ENCODE measurements at regions not wholly inside any gene's neighbourhood (a gene's known extent, or its start where the extent isn't known, plus 50 kb on each side); places are given as distances from the start of the nearest gene placed in this dataset.

- H3K27ac ChIP-seq (ENCODE audit: low read depth, low read length, severe bottlenecking) = no peak overlapping the region
- H3K9me3 ChIP-seq (ENCODE audit: control insufficient read depth, low read length) = no peaks in the 10 kb centered on the region
- H3K4me3 ChIP-seq (ENCODE audit: extremely low read depth, insufficient read depth, low read length, poor library complexity, severe bottlenecking) = no peak overlapping the region
- WGBS, 2 experiments (ENCODE audit: insufficient coverage in 2 of 2) = 100% methylated on average over 1 of the region's 3 CpGs
- no peaks in the 10 kb centered on the region for H3K36me3 ChIP-seq (ENCODE audit: control insufficient read depth, insufficient read depth, low read length)
- H3K4me1 ChIP-seq (ENCODE audit: control insufficient read depth, insufficient read depth, low read length, poor library complexity, severe bottlenecking) = peaks cover 5% of the 10 kb centered on the region
Observed at GRCh38 chr14:56498112-56498511, 81.5 kb upstream of the TMEM260 start.

DNA sequence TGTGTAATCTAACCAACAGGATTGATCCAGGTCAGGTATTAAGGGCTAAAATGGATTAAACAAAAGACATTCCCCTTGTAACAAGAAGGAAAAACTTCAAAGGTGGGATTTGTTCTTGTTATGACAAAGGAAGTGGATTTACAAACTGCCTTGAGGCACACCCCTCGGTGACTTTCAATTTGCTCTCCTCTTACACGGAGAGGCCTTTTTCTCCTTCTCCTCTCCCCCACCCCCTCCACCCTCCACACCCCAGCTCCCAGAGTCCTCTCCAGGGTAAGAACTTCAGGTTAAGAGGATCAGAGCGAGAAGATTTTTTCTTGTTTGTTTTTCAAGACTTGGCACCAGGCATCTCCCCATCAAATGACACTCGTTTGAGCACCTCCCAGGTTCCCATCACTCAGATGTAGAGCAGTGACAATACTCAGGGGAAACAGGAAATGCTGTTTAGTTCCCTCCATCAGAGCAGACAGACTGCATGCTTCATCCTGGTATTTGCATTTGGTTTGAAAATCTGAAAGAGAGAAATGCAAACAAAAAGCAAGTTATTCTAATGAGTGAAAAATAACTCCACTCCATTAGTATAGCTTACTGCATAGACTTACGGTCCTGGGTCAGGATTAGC, 77.6 kb upstream of the TMEM260 start:
- H3K4me1 ChIP-seq (ENCODE audit: control insufficient read depth, insufficient read depth, low read length, poor library complexity, severe bottlenecking) = peaks cover 5% of the 10 kb centered on the region
- no peak overlapping the region for H3K4me3 ChIP-seq (ENCODE audit: extremely low read depth, insufficient read depth, low read length, poor library complexity, severe bottlenecking)
- H3K27ac ChIP-seq (ENCODE audit: low read depth, low read length, severe bottlenecking) = no peak overlapping the region
- H3K36me3 ChIP-seq (ENCODE audit: control insufficient read depth, insufficient read depth, low read length) = no peaks in the 10 kb centered on the region
- H3K9me3 ChIP-seq (ENCODE audit: control insufficient read depth, low read length) = no peaks in the 10 kb centered on the region
- WGBS, 2 experiments (ENCODE audit: insufficient coverage in 2 of 2) = 20 to 33% methylated on average over 1 to 2 of the region's 5 CpGs

DNA sequence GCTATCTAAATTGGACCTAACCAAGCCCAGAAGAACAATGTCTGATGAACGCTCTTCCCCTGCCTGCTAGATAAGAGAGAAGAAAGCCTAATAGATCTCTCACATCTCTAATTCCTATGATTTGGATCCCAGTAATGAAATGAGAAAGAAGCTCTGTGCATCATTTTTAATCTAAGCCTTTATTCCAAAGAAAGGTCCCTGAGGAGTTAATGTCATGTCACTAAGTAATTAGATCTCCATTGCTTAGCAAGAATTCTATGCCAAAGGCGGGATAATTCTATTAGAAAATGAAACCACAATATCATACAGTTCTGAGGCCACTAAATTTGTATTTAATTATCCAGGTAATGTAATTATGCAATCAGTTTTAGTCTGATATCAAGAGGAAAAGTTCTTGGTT, 74.2 kb upstream of the TMEM260 start:
- no CpG with 5 or more reads among the region's 2 CpGs for WGBS, 2 experiments (ENCODE audit: insufficient coverage in 2 of 2)
- Histone ChIP-seq H3K9me3 (ENCODE audit: control insufficient read depth, low read length) (no peaks in the 10 kb centered on the region), H3K27ac (ENCODE audit: low read depth, low read length, severe bottlenecking) (no peak overlapping the region), H3K4me3 (ENCODE audit: extremely low read depth, insufficient read depth, low read length, poor library complexity, severe bottlenecking) (no peak overlapping the region), H3K36me3 (ENCODE audit: control insufficient read depth, insufficient read depth, low read length) (no peaks in the 10 kb centered on the region), H3K4me1 (ENCODE audit: control insufficient read depth, insufficient read depth, low read length, poor library complexity, severe bottlenecking) (peaks cover 5% of the 10 kb centered on the region)

DNA sequence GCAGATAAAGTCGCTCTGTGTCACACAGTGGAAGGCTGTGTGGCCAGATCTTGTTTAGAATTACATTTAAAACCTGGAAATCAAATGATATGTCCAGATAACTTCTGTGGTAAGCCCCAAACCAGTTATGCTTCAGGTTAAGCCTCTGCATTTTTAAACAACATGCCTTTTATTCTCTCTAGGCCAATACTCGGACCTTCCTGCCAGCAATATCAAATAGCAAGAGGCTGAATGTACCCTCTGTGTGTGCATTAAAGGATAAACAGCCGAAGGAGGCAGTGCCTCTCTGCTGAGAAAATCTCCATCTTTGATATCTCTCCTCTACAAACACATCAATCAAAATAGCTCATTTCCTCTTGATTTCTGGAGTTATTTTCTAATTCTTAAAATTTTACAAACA, 67.1 kb upstream of the TMEM260 start:
- Histone ChIP-seq H3K4me3 (ENCODE audit: extremely low read depth, insufficient read depth, low read length, poor library complexity, severe bottlenecking) (no peak overlapping the region), H3K27ac (ENCODE audit: low read depth, low read length, severe bottlenecking) (no peak overlapping the region), H3K36me3 (ENCODE audit: control insufficient read depth, insufficient read depth, low read length) (no peaks in the 10 kb centered on the region), H3K9me3 (ENCODE audit: control insufficient read depth, low read length) (no peaks in the 10 kb centered on the region), H3K4me1 (ENCODE audit: control insufficient read depth, insufficient read depth, low read length, poor library complexity, severe bottlenecking) (no peaks in the 10 kb centered on the region)
- WGBS, 2 experiments (ENCODE audit: insufficient coverage in 2 of 2) = 89% methylated on average over 3 of the region's 3 CpGs; no CpG with 5 or more reads in 1 of the 2 experiments

GRCh38 chr14:56514663-56515371, 64.8 kb upstream of the TMEM260 start:
- no peaks in the 10 kb centered on the region for H3K9me3 ChIP-seq (ENCODE audit: control insufficient read depth, low read length)
- no peaks in the 10 kb centered on the region for H3K36me3 ChIP-seq (ENCODE audit: control insufficient read depth, insufficient read depth, low read length)
- H3K4me1 ChIP-seq (ENCODE audit: control insufficient read depth, insufficient read depth, low read length, poor library complexity, severe bottlenecking) = no peaks in the 10 kb centered on the region
- H3K27ac ChIP-seq (ENCODE audit: low read depth, low read length, severe bottlenecking) = no peak overlapping the region
- WGBS, 2 experiments (ENCODE audit: insufficient coverage in 2 of 2) = 83 to 93% methylated on average over 6 to 11 of the region's 14 CpGs
- no peak overlapping the region for H3K4me3 ChIP-seq (ENCODE audit: extremely low read depth, insufficient read depth, low read length, poor library complexity, severe bottlenecking)

DNA sequence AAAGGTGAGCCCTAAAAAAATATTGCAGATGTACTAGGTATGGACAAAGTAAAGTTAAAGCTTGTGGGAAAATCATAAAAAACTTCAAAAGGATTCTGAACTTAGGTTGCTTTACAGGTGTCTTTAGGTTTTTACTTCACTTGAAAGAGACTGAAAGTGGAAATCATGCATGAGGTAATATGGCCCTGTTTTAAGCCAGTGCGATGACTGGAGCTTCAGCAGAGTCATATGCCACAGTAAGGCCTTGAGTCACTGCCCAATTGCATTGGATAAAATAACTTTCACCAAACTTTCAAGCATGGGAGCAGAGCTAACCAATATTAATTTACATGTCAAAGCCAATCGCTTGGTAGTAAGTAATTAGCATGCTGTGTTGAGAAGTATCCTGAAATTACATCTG, 63.9 kb upstream of the TMEM260 start:
- H3K36me3 ChIP-seq (ENCODE audit: control insufficient read depth, insufficient read depth, low read length) = no peaks in the 10 kb centered on the region
- 100% methylated on average over 1 of the region's 2 CpGs for WGBS, 2 experiments (ENCODE audit: insufficient coverage in 2 of 2)
- H3K4me3 ChIP-seq (ENCODE audit: extremely low read depth, insufficient read depth, low read length, poor library complexity, severe bottlenecking) = no peak overlapping the region
- no peaks in the 10 kb centered on the region for H3K4me1 ChIP-seq (ENCODE audit: control insufficient read depth, insufficient read depth, low read length, poor library complexity, severe bottlenecking)
- H3K27ac ChIP-seq (ENCODE audit: low read depth, low read length, severe bottlenecking) = no peak overlapping the region
- no peaks in the 10 kb centered on the region for H3K9me3 ChIP-seq (ENCODE audit: control insufficient read depth, low read length)

DNA sequence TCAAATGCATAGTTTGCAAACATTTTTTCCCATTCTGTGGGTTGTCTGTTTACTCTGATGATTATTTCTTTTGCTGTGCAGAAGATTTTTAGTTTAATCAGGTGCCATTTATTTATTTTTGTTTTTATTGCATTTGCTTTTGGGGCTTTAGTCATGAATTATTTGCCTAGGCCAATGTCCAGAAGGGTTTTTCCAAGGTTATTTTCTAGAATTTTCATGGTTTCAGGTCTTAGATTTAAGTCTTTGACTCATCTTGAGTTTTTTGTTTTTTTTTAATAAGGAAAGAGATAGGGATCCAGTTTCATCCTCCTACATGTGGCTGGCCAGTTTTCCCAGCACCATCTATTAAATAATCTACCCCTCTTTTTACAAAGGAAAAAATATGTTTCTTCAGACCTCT, 57.2 kb upstream of the TMEM260 start:
- no peak overlapping the region for H3K27ac ChIP-seq (ENCODE audit: low read depth, low read length, severe bottlenecking)
- H3K4me1 ChIP-seq (ENCODE audit: control insufficient read depth, insufficient read depth, low read length, poor library complexity, severe bottlenecking) = no peaks in the 10 kb centered on the region
- H3K9me3 ChIP-seq (ENCODE audit: control insufficient read depth, low read length) = no peaks in the 10 kb centered on the region
- H3K4me3 ChIP-seq (ENCODE audit: extremely low read depth, insufficient read depth, low read length, poor library complexity, severe bottlenecking) = no peak overlapping the region
- no peaks in the 10 kb centered on the region for H3K36me3 ChIP-seq (ENCODE audit: control insufficient read depth, insufficient read depth, low read length)

DNA sequence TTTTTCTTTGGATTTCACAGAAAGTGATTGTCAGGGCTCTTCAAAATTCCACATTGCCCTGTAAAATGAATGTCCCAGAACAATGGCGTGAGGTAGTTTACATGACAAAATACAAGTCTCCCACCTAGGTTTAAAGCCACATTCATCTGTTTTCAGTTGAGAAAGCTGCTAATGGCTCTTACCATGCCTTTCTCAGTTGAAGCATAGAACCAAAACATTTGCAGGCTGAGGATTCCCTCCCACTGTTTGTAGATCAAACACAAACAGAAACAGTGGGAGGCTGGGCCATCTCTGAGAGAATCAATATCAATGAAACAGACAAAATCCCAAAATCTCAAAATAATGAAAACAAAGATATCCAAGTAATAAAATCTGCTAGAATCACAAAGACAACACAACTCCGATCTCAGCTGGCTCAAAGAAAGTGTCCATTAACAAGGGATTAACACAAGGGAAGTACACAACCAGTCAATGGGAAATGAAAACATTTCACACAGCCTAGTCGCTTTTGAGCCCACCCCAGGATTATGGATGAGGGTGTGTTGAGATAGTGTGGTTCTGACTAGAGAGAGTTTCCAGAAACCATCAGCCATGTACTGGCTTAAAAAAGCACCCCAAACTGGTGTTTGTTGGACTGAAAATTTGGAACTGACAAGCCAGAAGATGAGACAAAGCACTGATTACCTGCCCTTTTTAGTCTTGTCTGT, 54.5 kb upstream of the TMEM260 start:
- 28% methylated on average over 3 of the region's 3 CpGs; no CpG with 5 or more reads in 1 of the 2 experiments for WGBS, 2 experiments (ENCODE audit: insufficient coverage in 2 of 2)
- H3K9me3 ChIP-seq (ENCODE audit: control insufficient read depth, low read length) = no peaks in the 10 kb centered on the region
- H3K27ac ChIP-seq (ENCODE audit: low read depth, low read length, severe bottlenecking) = no peak overlapping the region
- H3K4me3 ChIP-seq (ENCODE audit: extremely low read depth, insufficient read depth, low read length, poor library complexity, severe bottlenecking) = no peak overlapping the region
- H3K4me1 ChIP-seq (ENCODE audit: control insufficient read depth, insufficient read depth, low read length, poor library complexity, severe bottlenecking) = no peaks in the 10 kb centered on the region
- H3K36me3 ChIP-seq (ENCODE audit: control insufficient read depth, insufficient read depth, low read length) = no peaks in the 10 kb centered on the region

GRCh38 chr14:56528927-56529326, 50.7 kb upstream of the TMEM260 start:
- Histone ChIP-seq H3K4me1 (ENCODE audit: control insufficient read depth, insufficient read depth, low read length, poor library complexity, severe bottlenecking) (no peaks in the 10 kb centered on the region), H3K9me3 (ENCODE audit: control insufficient read depth, low read length) (no peaks in the 10 kb centered on the region), H3K4me3 (ENCODE audit: extremely low read depth, insufficient read depth, low read length, poor library complexity, severe bottlenecking) (no peak overlapping the region), H3K27ac (ENCODE audit: low read depth, low read length, severe bottlenecking) (no peak overlapping the region), H3K36me3 (ENCODE audit: control insufficient read depth, insufficient read depth, low read length) (no peaks in the 10 kb centered on the region)
- 54 to 74% methylated on average over 2 to 3 of the region's 4 CpGs for WGBS, 2 experiments (ENCODE audit: insufficient coverage in 2 of 2)

All from mesodermal cell (in vitro differentiated cells).